ENCODE measurements at regions not wholly inside any gene's neighbourhood (a gene's known extent, or its start where the extent isn't known, plus 50 kb on each side); places are given as distances from the start of the nearest gene placed in this dataset.
"Not testable (repeated sequence)": the region's sequence is repeated elsewhere in the genome, so short reads cannot be mapped to it uniquely, and the experiment has no call there.

DNA sequence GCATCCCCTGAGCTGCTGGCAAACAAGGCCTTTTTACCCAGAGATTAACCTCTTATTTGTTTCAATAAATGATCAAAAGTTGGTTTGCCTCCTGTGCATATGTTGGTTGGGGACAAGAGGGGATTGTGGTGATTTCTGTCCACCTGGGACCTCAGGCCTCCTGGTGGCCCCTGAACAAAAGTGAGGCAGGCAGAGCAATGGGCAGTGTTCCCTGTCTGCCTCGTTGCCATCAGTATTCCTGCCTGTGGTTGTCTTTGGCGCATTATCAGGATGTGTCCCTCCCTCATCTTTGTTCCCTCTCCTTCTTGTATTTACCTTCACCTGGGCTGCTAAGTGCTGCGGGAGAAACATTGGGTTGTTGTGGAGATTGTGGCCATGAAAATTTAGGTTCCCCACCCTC is 65.3 kb upstream of the DRD5 start:
- WGBS, 2 donors = 28 to 34% methylated on average over 3 of the region's 3 CpGs
- no peak overlapping the region for H3K4me3 ChIP-seq
- H3K27ac ChIP-seq = no peak overlapping the region
- H3K9me3 ChIP-seq = no peaks in the 10 kb centered on the region
- H3K27me3 ChIP-seq = no peaks in the 10 kb centered on the region
- H3K36me3 ChIP-seq = no peaks in the 10 kb centered on the region
- DNase-seq = no peak
- no peak for TF ChIP-seq POLR2A (IDR thresholded peaks at IDR 0.05)
- TF ChIP-seq, protein P1, sequence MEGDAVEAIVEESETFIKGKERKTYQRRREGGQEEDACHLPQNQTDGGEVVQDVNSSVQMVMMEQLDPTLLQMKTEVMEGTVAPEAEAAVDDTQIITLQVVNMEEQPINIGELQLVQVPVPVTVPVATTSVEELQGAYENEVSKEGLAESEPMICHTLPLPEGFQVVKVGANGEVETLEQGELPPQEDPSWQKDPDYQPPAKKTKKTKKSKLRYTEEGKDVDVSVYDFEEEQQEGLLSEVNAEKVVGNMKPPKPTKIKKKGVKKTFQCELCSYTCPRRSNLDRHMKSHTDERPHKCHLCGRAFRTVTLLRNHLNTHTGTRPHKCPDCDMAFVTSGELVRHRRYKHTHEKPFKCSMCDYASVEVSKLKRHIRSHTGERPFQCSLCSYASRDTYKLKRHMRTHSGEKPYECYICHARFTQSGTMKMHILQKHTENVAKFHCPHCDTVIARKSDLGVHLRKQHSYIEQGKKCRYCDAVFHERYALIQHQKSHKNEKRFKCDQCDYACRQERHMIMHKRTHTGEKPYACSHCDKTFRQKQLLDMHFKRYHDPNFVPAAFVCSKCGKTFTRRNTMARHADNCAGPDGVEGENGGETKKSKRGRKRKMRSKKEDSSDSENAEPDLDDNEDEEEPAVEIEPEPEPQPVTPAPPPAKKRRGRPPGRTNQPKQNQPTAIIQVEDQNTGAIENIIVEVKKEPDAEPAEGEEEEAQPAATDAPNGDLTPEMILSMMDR (IDR thresholded peaks at IDR 0.05) = no peak
- intact Hi-C loops (cut with DNase I) = no loop called here
- H3K4me1 ChIP-seq = no peaks in the 10 kb centered on the region

DNA sequence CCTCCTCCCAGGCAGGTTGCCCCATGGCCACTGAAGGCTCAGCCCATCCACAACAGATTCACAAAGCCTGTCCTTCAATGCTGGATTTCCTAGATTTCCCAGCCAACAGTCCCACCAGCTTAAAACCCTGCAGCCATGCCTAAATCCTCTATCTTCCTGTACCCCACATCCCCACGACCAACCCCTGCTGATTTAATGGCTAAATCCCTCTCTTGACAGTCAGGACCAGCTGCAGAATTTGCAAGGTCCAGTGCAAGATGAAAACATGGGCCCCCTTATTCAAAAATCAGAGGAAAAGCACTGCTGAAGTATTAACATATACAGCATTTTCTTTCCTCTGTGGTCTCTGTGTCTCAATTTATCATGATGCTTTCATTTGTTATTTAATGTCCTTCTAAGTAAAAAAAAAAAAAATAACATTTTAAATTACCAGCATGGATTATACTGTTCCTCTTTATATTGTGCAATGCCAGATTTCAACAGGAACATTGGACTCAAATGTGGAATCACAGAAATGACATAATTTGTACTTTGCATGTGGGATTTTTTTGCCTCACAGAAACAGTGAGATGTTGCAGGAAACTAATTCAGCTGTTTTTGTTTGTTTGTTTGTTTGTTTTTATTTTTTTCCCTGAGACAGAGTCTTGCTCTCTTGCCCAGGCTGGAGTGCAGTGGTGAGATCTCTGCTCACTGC is 63.0 kb upstream of the DRD5 start:
- intact Hi-C loops (cut with DNase I); H3K27ac ChIP-seq; H3K4me3 ChIP-seq; DNase-seq; H3K27me3 ChIP-seq; H3K9me3 ChIP-seq; H3K36me3 ChIP-seq; H3K4me1 ChIP-seq: not testable (repeated sequence)
- WGBS, 2 donors = 0 to 18% methylated on average over 1 of the region's 1 CpG

DNA sequence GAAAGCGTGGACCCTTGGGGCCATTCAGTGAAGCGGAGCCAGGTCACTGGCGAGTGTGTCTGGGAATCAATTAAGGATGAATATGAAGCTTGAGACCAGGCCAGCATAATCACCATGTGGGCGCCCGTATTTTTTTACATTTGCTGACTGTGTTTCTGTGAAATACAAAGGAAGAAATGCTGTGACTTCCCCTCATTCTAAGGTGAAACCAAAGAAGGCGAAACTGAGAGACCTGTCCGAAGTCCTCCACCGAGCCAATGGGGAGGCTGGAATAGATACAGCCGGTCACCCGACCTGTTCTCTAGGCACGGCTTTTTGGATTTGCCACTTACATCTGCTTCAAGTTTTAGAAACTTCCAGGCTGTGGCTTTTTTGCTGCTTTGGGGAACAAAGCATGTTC is 59.3 kb upstream of the DRD5 start:
- intact Hi-C loops (cut with DNase I); H3K9me3 ChIP-seq; H3K4me3 ChIP-seq; H3K4me1 ChIP-seq; H3K27ac ChIP-seq; H3K27me3 ChIP-seq; DNase-seq; H3K36me3 ChIP-seq: not testable (repeated sequence)
- 78% methylated on average over 11 of the region's 11 CpGs for WGBS, 2 donors

Small RNAs in the stretch of these regions (small RNA-seq; reads per million reads assigned to genes)
- 0 reads per million in 4 donors for gene MIR548I2
- gene RF00017 = 0 reads per million in 4 donors
- gene SNRPCP13 = 0 reads per million in 4 donors
